SK-N-SH treated with all-trans-retinoic acid at 6 μM for 48 hours (cell line): ENCODE measurements at regions not wholly inside any gene's neighbourhood (a gene's known extent, or its start where the extent isn't known, plus 50 kb on each side); places are given as distances from the start of the nearest gene placed in this dataset.

ENCODE experiments used
- ARNTL ChIP-seq: fragments of 450-650 bp; formaldehyde crosslinking; IDR thresholded peaks from 2 replicates; pipeline ENCODE4 v1.5.0; 2020; ENCODE audit warnings: low read depth, mild to moderate bottlenecking, moderate library complexity, borderline replicate concordance
- CSDC2 ChIP-seq: fragments of 250-450 bp; sonication (Bioruptor Pico); IDR thresholded peaks from 2 replicates; pipeline ENCODE4 v1.5.0; 2020; ENCODE audit warnings: mild to moderate bottlenecking, moderate library complexity
- PPARA ChIP-seq: fragments of 250-450 bp; sonication (Bioruptor Pico); IDR thresholded peaks from 2 replicates; pipeline ENCODE4 v1.5.0; 2020; ENCODE audit warnings: mild to moderate bottlenecking, borderline replicate concordance
- RARB ChIP-seq: fragments of 250-450 bp; sonication (Bioruptor Pico); IDR thresholded peaks from 2 replicates; pipeline ENCODE4 v1.8.0; 2021; ENCODE audit warnings: mild to moderate bottlenecking, moderate library complexity
- SNAI2 ChIP-seq: fragments of 250-450 bp; sonication (Bioruptor Pico); IDR thresholded peaks from 2 replicates; pipeline ENCODE4 v1.5.0; 2020; ENCODE audit warnings: mild to moderate bottlenecking, moderate library complexity
- TOX ChIP-seq: fragments of 250-450 bp; sonication (Bioruptor Pico); IDR thresholded peaks from 2 replicates; pipeline ENCODE4 v1.8.0; 2021; ENCODE audit warnings: mild to moderate bottlenecking, moderate library complexity, borderline replicate concordance
- ZC3H10 ChIP-seq: fragments of 250-450 bp; sonication (Bioruptor Pico); IDR thresholded peaks from 2 replicates; pipeline ENCODE4 v1.5.1; 2021; ENCODE audit warnings: mild to moderate bottlenecking, moderate library complexity
- ZFP3 ChIP-seq: fragments of 250-450 bp; sonication (Bioruptor Pico); IDR thresholded peaks from 2 replicates; pipeline ENCODE4 v1.5.0; 2020; ENCODE audit warnings: mild to moderate bottlenecking, moderate library complexity
- ZFP30 ChIP-seq: fragments of 450-650 bp; formaldehyde crosslinking; IDR thresholded peaks from 2 replicates; pipeline ENCODE4 v1.5.0; 2022; ENCODE audit warnings: mild to moderate bottlenecking, moderate library complexity
- ZNF565 ChIP-seq: fragments of 450-650 bp; formaldehyde crosslinking; conservative IDR thresholded peaks from 2 replicates; pipeline ENCODE4 v1.5.0; 2020; ENCODE audit warnings: low read depth, mild to moderate bottlenecking, moderate library complexity
- TF ChIP-seq, protein P1 (sequence below): fragments of 250-450 bp; sonication (Bioruptor Pico); IDR thresholded peaks from 2 replicates; pipeline ENCODE4 v1.8.0; 2020; ENCODE audit warnings: mild to moderate bottlenecking, moderate library complexity, borderline replicate concordance
- TF ChIP-seq, protein P2 (sequence below): fragments of 250-450 bp; sonication (Bioruptor Pico); IDR thresholded peaks from 2 replicates; pipeline ENCODE4 v1.5.1; 2020; ENCODE audit warnings: low read depth, mild to moderate bottlenecking, moderate library complexity
- TF ChIP-seq, protein P3 (sequence below): fragments of 250-450 bp; sonication (Bioruptor Pico); IDR thresholded peaks from 2 replicates; pipeline ENCODE4 v1.8.0; 2021; ENCODE audit warnings: low read depth, mild to moderate bottlenecking, moderate library complexity, borderline replicate concordance
- TF ChIP-seq, protein P4 (sequence below): fragments of 250-450 bp; sonication (Bioruptor Pico); IDR thresholded peaks from 2 replicates; pipeline ENCODE4 v1.5.0; 2020; ENCODE audit warnings: mild to moderate bottlenecking, moderate library complexity

DNA sequence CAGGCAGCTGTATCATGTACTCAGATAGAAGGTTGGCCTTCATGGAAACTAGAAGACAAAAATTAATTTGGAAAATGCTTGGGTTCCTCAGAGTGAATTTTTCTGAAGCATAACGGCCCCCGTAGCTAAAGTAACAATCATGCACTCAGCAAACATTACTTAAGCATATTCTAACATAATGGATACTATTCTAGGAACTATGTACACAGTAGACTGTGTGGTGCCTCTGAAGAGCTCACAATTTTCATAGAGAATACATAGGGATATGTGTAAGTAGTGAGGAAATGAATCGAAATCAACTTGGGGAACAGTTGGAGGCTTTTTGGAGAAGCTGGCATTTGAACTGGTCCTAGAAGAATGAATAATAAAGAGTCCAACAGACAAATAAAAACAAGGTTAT lies 1045.0 kb downstream of the GLUD2 start:
- TF ChIP-seq ARNTL (CRISPR knock-in tag) (no peak), ZFP3 (CRISPR knock-in tag) (no peak), CSDC2 (CRISPR knock-in tag) (no peak), SNAI2 (no peak), ZC3H10 (CRISPR knock-in tag) (no peak), TOX (CRISPR knock-in tag) (no peak), ZFP30 (CRISPR knock-in tag) (no peak), PPARA (no peak), RARB (CRISPR knock-in tag) (no peak), ZNF565 (no peak)
- TF ChIP-seq, protein P1, sequence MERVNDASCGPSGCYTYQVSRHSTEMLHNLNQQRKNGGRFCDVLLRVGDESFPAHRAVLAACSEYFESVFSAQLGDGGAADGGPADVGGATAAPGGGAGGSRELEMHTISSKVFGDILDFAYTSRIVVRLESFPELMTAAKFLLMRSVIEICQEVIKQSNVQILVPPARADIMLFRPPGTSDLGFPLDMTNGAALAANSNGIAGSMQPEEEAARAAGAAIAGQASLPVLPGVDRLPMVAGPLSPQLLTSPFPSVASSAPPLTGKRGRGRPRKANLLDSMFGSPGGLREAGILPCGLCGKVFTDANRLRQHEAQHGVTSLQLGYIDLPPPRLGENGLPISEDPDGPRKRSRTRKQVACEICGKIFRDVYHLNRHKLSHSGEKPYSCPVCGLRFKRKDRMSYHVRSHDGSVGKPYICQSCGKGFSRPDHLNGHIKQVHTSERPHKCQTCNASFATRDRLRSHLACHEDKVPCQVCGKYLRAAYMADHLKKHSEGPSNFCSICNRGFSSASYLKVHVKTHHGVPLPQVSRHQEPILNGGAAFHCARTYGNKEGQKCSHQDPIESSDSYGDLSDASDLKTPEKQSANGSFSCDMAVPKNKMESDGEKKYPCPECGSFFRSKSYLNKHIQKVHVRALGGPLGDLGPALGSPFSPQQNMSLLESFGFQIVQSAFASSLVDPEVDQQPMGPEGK (CRISPR knock-in tag), result no peak
- TF ChIP-seq, protein P2, sequence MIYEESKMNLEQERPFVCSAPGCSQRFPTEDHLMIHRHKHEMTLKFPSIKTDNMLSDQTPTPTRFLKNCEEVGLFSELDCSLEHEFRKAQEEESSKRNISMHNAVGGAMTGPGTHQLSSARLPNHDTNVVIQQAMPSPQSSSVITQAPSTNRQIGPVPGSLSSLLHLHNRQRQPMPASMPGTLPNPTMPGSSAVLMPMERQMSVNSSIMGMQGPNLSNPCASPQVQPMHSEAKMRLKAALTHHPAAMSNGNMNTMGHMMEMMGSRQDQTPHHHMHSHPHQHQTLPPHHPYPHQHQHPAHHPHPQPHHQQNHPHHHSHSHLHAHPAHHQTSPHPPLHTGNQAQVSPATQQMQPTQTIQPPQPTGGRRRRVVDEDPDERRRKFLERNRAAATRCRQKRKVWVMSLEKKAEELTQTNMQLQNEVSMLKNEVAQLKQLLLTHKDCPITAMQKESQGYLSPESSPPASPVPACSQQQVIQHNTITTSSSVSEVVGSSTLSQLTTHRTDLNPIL (CRISPR knock-in tag), result no peak
- TF ChIP-seq, protein P3, sequence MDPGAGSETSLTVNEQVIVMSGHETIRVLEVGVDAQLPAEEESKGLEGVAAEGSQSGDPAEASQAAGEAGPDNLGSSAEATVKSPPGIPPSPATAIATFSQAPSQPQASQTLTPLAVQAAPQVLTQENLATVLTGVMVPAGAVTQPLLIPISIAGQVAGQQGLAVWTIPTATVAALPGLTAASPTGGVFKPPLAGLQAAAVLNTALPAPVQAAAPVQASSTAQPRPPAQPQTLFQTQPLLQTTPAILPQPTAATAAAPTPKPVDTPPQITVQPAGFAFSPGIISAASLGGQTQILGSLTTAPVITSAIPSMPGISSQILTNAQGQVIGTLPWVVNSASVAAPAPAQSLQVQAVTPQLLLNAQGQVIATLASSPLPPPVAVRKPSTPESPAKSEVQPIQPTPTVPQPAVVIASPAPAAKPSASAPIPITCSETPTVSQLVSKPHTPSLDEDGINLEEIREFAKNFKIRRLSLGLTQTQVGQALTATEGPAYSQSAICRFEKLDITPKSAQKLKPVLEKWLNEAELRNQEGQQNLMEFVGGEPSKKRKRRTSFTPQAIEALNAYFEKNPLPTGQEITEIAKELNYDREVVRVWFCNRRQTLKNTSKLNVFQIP (CRISPR knock-in tag), result no peak
- TF ChIP-seq, protein P4, sequence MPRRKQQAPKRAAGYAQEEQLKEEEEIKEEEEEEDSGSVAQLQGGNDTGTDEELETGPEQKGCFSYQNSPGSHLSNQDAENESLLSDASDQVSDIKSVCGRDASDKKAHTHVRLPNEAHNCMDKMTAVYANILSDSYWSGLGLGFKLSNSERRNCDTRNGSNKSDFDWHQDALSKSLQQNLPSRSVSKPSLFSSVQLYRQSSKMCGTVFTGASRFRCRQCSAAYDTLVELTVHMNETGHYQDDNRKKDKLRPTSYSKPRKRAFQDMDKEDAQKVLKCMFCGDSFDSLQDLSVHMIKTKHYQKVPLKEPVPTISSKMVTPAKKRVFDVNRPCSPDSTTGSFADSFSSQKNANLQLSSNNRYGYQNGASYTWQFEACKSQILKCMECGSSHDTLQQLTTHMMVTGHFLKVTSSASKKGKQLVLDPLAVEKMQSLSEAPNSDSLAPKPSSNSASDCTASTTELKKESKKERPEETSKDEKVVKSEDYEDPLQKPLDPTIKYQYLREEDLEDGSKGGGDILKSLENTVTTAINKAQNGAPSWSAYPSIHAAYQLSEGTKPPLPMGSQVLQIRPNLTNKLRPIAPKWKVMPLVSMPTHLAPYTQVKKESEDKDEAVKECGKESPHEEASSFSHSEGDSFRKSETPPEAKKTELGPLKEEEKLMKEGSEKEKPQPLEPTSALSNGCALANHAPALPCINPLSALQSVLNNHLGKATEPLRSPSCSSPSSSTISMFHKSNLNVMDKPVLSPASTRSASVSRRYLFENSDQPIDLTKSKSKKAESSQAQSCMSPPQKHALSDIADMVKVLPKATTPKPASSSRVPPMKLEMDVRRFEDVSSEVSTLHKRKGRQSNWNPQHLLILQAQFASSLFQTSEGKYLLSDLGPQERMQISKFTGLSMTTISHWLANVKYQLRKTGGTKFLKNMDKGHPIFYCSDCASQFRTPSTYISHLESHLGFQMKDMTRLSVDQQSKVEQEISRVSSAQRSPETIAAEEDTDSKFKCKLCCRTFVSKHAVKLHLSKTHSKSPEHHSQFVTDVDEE, result no peak
